HG02798 (cell line): ENCODE measurements at regions not wholly inside any gene's neighbourhood (a gene's known extent, or its start where the extent isn't known, plus 50 kb on each side); places are given as distances from the start of the nearest gene placed in this dataset.

Experiments used
- ATAC-seq: cut with Tn5 transposase; IDR thresholded peaks from one replicate; pipeline ENCODE4 v1.9.1; 2021; ENCODE audit warnings: mild to moderate bottlenecking; ENCODE audit not compliant: unreplicated experiment, poor library complexity

- ATAC-seq = no peak
Observed at GRCh38 chr2:172282944-172283343, 144.4 kb upstream of the ITGA6 start.

GRCh38 chr2:172283476-172283875, 143.9 kb upstream of the ITGA6 start:
- ATAC-seq = no peak

GRCh38 chr2:172284209-172284608, 143.2 kb upstream of the ITGA6 start:
- no peak for ATAC-seq

- ATAC-seq = no peak
Observed at GRCh38 chr2:172285010-172285621, 142.3 kb upstream of the ITGA6 start.

GRCh38 chr2:172285760-172286159, 141.6 kb upstream of the ITGA6 start:
- no peak for ATAC-seq

GRCh38 chr2:172287190-172287589, 140.2 kb upstream of the ITGA6 start:
- ATAC-seq = no peak

- ATAC-seq = no peak
Observed at GRCh38 chr2:172287605-172288315, 139.6 kb upstream of the ITGA6 start.

- ATAC-seq = no peak
Observed at GRCh38 chr2:172288603-172289002, 138.8 kb upstream of the ITGA6 start.

- no peak for ATAC-seq
Observed at GRCh38 chr2:172293952-172294351, 133.4 kb upstream of the ITGA6 start.

GRCh38 chr2:172294983-172295382, 132.4 kb upstream of the ITGA6 start:
- ATAC-seq = no peak

- no peak for ATAC-seq
Observed at GRCh38 chr2:172295677-172296076, 131.7 kb upstream of the ITGA6 start.

GRCh38 chr2:172296267-172297046, 130.9 kb upstream of the ITGA6 start:
- ATAC-seq = no peak

- ATAC-seq = no peak
Observed at GRCh38 chr2:172297531-172297930, 129.9 kb upstream of the ITGA6 start.

- ATAC-seq = no peak
Observed at GRCh38 chr2:172297950-172298349, 129.4 kb upstream of the ITGA6 start.

- ATAC-seq = no peak
Observed at GRCh38 chr2:172299741-172300140, 127.6 kb upstream of the ITGA6 start.

- no peak for ATAC-seq
Observed at GRCh38 chr2:172300851-172301250, 126.5 kb upstream of the ITGA6 start.

GRCh38 chr2:172305066-172305465, 122.3 kb upstream of the ITGA6 start:
- no peak for ATAC-seq

GRCh38 chr2:172307800-172308199, 119.6 kb upstream of the ITGA6 start:
- no peak for ATAC-seq

- no peak for ATAC-seq
Observed at GRCh38 chr2:172308253-172308935, 119.0 kb upstream of the ITGA6 start.

GRCh38 chr2:172311921-172312345, 115.5 kb upstream of the ITGA6 start:
- ATAC-seq = no peak
